Neural crest cell (in vitro differentiated cells): ENCODE measurements at regions not wholly inside any gene's neighbourhood (a gene's known extent, or its start where the extent isn't known, plus 50 kb on each side); places are given as distances from the start of the nearest gene placed in this dataset.

Source experiments
- DNase-seq: peaks from one replicate; pipeline ENCODE4 v3.0.0; 2021; ENCODE audit warnings: low read depth, mixed read lengths, low spot score
- H3K27ac Mint-ChIP-seq: one replicate; pipeline ENCODE4 v1.8.0; 2021; ENCODE audit warnings: mild to moderate bottlenecking, mixed read lengths; ENCODE audit not compliant: unreplicated experiment
- H3K27me3 Mint-ChIP-seq: 2 replicates; pipeline ENCODE4 v1.8.0; 2021; ENCODE audit warnings: low read depth, mild to moderate bottlenecking, mixed read lengths
- H3K36me3 Mint-ChIP-seq: 2 replicates; pipeline ENCODE4 v1.8.0; 2021; ENCODE audit warnings: low read depth, mild to moderate bottlenecking, mixed read lengths
- H3K4me1 Mint-ChIP-seq: 2 replicates; pipeline ENCODE4 v1.8.0; 2021; ENCODE audit warnings: mixed read lengths
- H3K4me3 Mint-ChIP-seq: one replicate; pipeline ENCODE4 v1.8.0; 2021; ENCODE audit warnings: mild to moderate bottlenecking, mixed read lengths
- H3K9me3 Mint-ChIP-seq: 2 replicates; pipeline ENCODE4 v1.8.0; 2021; ENCODE audit warnings: mixed read lengths
- TF ChIP-seq, protein P1 (sequence below): fragments of 200-600 bp; sonication (generic); conservative IDR thresholded peaks from 2 replicates; pipeline ENCODE4 v1.5.0; 2021; ENCODE audit warnings: antibody characterized with exemption, mild to moderate bottlenecking

DNA sequence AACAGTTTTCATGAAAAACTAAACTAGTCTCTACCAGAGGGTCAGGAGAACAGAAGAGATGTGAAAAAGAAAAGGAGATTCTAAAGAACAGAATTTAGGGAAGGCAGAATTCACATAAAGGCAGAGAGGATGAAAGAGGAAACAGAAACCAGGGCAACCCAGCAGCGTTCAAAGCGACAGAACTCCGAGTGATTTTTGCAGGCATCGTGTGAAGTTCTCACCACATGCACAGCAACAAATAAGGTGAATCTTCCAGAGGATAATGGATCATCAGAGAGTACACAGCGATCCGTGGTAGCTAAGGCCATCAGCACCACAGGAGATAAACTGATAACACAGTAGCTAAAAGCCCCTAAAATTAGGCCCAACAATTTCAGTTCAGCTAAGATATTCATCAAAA, 250.8 kb upstream of the THBS1 start:
- Mint-ChIP-seq H3K4me1 (no peaks in the 10 kb centered on the region), H3K36me3 (no peaks in the 10 kb centered on the region), H3K4me3 (no peak overlapping the region), H3K27ac (peak overlapping the region; percentile 13), H3K27me3 (no peaks in the 10 kb centered on the region), H3K9me3 (no peaks in the 10 kb centered on the region)
- DNase-seq, result no peak
- TF ChIP-seq, protein P1, sequence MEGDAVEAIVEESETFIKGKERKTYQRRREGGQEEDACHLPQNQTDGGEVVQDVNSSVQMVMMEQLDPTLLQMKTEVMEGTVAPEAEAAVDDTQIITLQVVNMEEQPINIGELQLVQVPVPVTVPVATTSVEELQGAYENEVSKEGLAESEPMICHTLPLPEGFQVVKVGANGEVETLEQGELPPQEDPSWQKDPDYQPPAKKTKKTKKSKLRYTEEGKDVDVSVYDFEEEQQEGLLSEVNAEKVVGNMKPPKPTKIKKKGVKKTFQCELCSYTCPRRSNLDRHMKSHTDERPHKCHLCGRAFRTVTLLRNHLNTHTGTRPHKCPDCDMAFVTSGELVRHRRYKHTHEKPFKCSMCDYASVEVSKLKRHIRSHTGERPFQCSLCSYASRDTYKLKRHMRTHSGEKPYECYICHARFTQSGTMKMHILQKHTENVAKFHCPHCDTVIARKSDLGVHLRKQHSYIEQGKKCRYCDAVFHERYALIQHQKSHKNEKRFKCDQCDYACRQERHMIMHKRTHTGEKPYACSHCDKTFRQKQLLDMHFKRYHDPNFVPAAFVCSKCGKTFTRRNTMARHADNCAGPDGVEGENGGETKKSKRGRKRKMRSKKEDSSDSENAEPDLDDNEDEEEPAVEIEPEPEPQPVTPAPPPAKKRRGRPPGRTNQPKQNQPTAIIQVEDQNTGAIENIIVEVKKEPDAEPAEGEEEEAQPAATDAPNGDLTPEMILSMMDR, result no peak

DNA sequence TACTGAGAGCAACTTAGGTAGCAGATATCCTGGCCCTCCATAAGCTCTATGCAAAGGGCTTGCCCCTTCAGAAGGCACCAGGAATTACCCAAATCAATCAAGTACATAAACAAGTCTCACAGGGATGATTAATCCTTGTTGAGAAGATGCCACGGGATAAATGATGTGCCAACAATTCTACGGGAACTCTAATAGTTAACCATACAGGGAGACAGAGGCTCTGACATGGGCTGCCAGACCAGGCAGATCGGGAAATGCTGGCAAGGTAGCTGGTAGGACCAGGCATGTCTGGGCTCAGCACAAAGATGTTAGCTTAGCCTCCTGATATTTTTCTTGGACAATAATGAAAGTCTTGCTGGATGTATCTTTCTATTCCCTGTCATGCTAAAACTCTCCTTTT, 249.3 kb upstream of the THBS1 start:
- TF ChIP-seq, protein P1, result no peak
- Mint-ChIP-seq H3K4me3 (no peak overlapping the region), H3K27me3 (no peaks in the 10 kb centered on the region), H3K9me3 (no peaks in the 10 kb centered on the region), H3K36me3 (no peaks in the 10 kb centered on the region), H3K4me1 (no peaks in the 10 kb centered on the region), H3K27ac (no peak overlapping the region)
- DNase-seq, result no peak

DNA sequence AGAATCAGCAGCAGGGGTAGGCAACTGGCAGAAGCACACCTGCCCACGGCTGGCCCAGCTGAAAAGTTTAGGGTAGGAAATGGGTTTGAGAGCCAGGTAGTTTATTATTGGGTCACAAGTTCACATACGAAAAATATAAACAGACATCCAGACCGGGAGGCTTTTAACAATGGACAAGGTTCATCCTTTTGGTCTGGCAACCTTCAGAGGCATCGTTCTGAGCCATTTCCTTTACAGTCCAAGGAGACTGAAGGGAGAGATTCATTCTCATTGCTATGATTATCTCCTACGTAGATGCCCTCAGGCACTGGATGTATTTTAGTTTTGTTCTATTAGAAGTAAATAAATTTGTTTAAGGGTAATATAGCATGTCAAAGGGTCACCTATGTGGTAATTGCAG, 248.0 kb upstream of the THBS1 start:
- no peaks in the 10 kb centered on the region for H3K36me3 Mint-ChIP-seq
- H3K9me3 Mint-ChIP-seq, result no peaks in the 10 kb centered on the region
- DNase-seq, result no peak
- H3K4me3 Mint-ChIP-seq, result no peak overlapping the region
- H3K27me3 Mint-ChIP-seq, result no peaks in the 10 kb centered on the region
- H3K27ac Mint-ChIP-seq, result no peak overlapping the region
- no peaks in the 10 kb centered on the region for H3K4me1 Mint-ChIP-seq
- TF ChIP-seq, protein P1, result no peak

DNA sequence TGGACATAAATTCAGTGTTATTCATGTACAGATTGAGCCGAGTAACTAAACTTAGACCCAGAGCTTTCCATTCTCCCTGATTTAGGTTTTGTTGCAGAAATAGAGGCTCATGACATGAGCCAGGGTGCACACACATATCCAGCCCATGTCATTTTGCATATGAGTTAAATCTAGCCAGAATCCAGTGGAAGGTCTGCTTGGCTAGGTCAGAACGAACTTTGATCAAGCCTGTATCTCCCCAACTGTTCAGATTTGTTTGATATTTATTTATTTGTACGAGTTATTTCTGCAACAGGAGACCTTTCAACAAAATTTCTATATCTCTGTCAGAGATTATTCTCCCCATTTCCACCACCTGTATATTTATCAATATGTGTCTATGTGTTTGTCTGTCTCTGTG, 247.5 kb upstream of the THBS1 start:
- DNase-seq, result no peak
- Mint-ChIP-seq H3K4me3 (no peak overlapping the region), H3K36me3 (no peaks in the 10 kb centered on the region), H3K9me3 (no peaks in the 10 kb centered on the region), H3K27ac (peak overlapping the region; percentile 12), H3K27me3 (no peaks in the 10 kb centered on the region), H3K4me1 (no peaks in the 10 kb centered on the region)
- TF ChIP-seq, protein P1, result no peak

DNA sequence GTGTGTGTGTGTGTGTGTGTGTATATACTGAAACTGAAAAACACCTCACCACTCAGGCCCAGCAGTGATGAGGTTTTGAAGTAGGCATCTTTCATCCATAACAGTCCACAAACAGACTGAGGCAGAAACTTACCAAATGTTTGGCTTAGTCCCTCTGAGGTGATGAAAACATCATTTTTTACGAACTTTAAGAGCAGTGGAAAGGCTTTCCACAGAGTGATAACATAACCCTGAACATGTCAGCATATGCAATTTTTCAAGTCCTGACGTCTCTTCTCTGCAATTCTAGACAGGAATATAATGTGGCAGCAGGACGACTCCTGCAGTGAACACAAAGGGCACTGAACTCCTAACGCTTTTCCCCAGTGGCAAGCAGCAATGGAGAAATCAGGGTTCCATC, 247.0 kb upstream of the THBS1 start:
- TF ChIP-seq, protein P1, result no peak
- no peaks in the 10 kb centered on the region for H3K36me3 Mint-ChIP-seq
- H3K9me3 Mint-ChIP-seq, result no peaks in the 10 kb centered on the region
- no peaks in the 10 kb centered on the region for H3K27me3 Mint-ChIP-seq
- H3K4me3 Mint-ChIP-seq, result no peak overlapping the region
- H3K4me1 Mint-ChIP-seq, result no peaks in the 10 kb centered on the region
- H3K27ac Mint-ChIP-seq, result peak overlapping the region; percentile 12
- no peak for DNase-seq

DNA sequence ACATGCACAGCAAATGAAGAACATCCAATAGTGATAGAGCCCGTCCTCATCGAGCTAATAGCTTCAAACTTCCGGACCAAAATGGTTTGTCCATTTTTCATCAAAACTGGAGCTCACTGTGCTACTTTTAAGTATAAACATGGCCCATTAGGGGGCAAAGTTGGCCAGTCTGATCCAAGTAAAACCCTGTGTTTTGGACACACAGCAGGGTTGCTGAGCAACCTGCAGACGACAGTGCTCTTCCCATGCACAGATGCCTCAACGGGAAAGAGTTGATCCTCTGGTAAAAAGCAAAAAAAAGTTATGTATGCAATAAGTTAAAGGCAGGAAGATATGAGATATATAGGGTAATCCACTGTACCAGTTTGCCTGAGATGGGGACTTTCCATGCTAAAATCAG, 244.0 kb upstream of the THBS1 start:
- no peak overlapping the region for H3K4me3 Mint-ChIP-seq
- H3K9me3 Mint-ChIP-seq, result no peaks in the 10 kb centered on the region
- no peaks in the 10 kb centered on the region for H3K36me3 Mint-ChIP-seq
- no peak for DNase-seq
- no peaks in the 10 kb centered on the region for H3K27me3 Mint-ChIP-seq
- TF ChIP-seq, protein P1, result no peak
- H3K4me1 Mint-ChIP-seq, result no peaks in the 10 kb centered on the region
- no peak overlapping the region for H3K27ac Mint-ChIP-seq
